ENCODE measurements at regions not wholly inside any gene's neighbourhood (a gene's known extent, or its start where the extent isn't known, plus 50 kb on each side); places are given as distances from the start of the nearest gene placed in this dataset.

DNA sequence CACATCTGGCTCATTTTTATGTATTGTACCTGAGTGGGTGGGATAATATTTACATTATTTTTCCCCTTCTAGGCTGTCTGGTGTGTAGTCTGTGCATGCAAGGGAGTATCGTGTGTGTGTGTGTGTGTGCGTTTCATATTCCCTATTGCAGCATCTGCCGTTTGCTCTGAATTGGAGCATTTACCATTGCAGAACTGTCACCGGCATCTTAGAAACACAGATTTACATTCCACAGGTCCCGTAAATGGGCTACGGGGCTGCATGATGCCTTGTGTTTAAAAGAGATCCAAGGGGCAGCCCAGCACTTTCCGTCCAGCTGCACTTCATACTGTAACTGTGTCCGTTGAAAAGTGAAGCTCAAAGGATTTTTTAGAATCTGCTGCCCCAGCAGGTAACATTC is 167.1 kb upstream of the KIAA1217 start:
- no peak for DNase-seq

DNA sequence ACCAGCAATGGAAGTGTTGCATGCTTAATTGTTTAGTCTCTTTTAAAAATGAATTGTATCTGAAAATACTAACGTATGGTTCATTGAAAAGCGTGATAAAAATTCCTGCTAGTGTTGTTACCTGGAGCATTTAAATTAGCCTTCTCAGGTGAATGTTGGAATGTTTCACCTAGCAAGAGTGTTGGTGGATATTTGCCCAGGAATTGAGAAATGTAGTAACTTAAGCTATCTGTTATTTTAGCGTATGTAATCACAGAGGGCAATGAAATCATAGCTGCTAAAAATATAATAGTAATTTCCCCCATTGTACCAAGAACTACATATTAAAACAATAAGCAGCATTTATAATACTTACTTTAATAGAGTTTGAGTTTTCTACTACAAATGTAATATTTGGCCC is 166.1 kb upstream of the KIAA1217 start:
- no peak for DNase-seq

DNA sequence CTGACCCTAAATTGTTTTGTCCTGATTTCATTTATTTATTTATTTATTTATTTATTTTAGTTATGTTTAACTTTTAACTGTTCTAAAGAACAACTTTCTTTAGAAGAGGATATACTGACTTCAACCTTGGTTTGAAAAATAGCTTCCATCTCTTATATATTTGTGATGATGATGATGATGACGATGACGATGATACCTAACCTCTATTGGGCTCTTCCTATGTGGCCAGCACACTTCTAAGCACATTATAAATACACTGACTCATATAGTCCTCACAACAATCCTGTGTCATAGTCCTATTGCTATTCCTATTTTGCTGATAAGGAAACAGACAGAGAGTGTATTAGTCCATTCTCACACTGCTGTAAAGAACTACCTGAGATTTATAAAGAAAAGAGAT is 162.9 kb upstream of the KIAA1217 start:
- DNase-seq, result no peak

DNA sequence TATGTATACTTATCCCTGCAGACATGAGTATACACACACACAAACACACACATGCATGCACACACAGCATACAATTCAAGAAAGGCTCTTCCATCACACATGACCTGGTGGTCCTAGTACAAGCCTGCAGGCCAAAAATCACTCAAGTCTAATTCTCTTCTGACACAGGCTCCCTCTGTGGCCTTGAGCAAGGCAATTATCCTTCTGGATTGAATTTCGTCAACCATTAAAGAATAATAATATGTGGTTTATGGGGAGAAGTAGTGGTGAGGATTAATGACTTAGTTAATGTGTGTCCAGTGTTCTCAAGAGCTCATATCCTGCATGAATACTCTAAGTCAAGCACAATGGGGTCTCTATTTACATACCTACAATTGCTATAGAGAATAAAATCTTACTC is 161.8 kb upstream of the KIAA1217 start:
- no peak for DNase-seq

DNA sequence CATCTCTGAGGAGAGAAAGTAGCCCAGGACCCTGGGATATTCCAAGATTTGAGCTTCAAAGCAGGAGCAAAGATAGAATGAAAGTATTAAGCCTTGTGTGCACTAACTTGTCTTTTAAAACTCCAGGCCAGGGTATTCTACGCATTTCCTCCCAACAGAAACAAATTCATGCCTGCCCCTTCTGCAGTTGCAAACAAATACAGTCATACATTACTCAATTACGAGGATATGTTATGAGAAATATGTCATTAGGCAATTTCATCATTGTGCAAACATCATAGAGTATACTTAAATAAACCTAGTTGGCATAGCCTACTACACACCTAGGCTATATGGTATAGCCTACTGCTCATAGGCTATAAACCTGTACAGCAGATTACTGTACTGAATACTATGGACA is 154.5 kb upstream of the KIAA1217 start:
- DNase-seq, result no peak

DNA sequence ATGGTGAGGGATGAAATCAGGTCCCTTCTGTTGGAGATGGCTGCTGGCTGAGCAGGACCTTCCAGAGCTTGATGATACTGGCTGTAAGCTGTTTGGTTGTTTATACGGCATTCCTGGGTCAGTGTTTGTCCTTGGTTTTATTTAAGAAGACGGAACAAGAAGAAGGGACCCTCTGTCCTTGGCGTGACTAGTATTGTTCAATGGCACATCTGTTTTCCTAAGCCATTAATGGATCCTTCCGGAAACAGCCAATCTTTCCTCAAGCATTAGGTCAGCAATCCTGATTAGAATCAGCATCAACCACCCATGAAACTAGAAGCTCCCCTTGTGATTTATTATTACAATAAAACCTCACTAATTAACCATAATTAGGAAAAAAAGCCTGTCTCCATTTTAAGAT is 128.7 kb upstream of the KIAA1217 start:
- no peak for DNase-seq

DNA sequence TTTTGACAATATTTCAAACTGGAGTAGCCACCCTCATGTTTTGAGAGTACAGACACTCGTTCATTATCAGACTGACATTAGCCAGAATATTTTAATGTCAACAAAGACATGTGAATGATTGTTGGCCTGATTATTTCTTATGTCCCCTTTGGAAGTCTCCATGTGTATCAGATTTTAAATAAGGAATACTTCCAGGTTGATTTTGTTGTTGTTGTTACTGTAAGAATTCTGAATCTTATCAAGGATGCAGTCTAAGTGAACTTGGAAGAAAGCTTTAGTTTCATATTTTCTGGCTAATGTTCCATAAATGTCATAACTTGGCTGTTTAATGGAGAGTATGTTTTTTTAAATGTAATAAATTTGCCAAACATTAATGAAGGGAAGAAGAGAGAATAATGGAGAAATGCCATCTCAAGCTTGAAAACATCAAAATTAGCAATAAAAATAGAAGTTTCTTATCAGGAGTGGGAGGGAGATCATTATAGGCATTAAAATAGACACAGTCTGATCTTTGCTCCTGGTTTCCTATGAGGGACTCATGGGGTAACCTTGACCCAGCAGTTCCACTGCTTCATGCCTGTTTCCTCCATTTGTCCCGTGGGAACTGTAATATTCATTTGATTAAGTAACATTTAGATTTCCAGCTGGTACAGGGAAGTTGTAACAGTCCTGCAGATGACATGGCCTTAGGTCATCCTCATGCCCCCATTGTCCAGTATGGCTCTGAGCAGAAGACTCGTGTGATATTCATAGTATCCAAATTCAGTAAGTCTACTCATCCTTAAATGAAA is 122.4 kb upstream of the KIAA1217 start:
- no peak for DNase-seq

DNA sequence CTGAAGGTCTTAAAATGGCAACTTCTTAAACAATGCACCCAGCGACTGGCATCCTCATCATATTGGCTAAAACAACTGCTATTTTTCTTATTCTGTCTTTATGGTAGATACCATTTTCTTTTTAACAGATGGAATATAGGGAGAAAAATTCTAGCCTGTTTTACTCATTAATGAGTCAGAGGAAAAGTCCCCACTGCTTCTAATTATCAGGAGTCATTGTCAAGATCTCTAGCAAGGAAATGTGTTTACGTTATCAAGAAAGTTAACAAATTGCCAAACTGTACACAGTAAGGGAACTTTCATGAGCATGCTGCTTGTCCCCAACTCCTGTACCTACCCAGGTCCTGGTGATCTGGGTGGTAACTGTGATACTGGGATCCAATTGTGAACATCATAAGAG is 117.7 kb upstream of the KIAA1217 start:
- DNase-seq, result no peak

DNA sequence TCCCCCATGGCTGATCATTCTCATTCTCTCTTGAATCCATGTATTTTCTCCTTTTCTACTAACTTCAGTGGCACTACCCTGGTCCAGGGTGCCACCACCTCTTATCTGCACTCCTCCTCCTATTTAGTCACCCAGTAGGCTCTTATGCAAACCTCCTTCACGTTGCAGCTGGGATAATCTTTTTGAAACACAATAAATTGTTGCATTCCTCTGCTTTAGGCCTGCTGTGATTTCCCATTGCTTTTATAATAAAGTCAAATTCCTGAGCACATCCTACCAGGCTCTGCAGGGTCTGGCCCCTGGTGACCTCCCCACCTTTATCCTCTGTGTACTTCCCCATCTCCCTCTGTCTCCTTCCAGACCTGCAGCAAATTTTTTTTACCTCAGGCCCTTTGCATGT is 112.7 kb upstream of the KIAA1217 start:
- DNase-seq, result no peak

DNA sequence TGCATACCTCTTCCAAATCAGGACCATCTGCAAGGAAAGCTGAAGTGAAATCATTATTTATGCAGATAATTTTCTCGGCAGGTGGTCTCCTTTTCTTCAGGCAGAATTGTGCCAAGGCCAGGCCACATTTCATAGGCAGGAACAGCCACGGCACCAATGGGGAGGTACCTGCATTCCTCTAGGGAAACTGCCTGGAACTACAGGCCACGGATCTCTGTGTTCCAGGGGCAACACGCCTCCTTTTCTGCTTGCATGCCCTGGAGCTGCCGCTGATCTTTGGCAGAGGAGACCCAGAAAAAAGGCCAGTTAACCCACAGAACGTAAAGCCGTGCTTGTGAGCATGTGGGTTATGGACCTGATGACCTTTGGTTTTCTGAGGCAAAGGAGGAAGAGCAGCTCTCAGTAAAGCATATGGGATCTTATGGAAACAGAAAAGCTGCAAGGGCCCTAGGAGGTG is 111.2 kb upstream of the KIAA1217 start:
- no peak for DNase-seq

DNA sequence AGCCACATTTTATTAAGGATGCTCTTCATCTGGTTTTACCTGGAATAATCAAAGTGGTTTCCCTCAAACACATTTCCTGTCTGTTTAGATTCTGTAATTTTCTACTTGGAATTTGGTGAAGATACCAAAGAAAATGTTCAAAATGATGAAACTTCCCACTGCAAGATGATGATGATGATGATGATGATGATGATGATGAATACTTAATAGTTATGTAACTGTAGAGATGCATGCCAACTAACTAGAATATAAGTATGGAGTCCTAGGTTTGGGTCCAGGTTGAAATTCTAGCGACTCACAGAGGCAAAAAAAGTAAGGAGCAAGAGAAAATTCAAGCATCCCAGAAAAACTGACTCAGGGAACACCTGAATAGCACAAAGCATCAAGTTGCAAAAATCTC is 104.0 kb upstream of the KIAA1217 start:
- no peak for DNase-seq

DNA sequence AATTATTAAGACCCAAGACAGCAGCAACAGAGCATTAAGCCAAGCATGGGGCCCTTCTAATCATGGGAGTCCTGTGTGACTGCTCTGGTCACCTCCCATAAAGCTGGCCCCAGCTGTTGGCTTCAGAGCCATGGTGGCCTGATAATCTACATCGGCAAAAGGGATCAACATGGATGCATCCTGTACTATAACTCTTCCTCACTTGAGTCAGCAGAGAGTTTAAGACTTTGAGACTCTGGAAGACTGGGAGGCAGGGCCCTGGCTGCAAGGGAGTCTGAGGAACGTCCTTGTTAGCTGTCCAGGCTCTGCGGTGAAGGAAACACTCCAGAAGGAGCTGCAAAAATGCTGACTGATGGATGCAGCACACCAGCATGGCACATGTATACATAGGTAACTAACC is 95.0 kb upstream of the KIAA1217 start:
- no peak for DNase-seq

DNA sequence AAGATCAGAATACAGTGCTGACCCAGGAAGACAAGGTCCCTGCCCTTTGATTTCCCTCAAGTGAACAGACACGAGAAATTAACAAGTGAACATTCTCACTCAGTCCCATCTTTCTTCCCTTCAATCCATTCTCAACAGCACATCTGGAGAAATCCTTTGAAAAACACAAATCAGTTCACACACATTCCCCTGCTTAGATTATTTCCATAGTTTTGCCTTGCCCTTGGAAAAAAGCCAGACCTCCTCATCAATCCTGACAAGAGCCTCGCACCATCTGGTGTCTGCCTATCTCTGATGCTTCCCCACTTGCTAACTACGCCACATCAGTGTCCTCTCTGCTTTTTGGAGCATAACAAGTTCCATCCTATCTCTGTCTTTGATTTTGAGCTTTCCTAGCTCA is 94.4 kb upstream of the KIAA1217 start:
- no peak for DNase-seq

DNA sequence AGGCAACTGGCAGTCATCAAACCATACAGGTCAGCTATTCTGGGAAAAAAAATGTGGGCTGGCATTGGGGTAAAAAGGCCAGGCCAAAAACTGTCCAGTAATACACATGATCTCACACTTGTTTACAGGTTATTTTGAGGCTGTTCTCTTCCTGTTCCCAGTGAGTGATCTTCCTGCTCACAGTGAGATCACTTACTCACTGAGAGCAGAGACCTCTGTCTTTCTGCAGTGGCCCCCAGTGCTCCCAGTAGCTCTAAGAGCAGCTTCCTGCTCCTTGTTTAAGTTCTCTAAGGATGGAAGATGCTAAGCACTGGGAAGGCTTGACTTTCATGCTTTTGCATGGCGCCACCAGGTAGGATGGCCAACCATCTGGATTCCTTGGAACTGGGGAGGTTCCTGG is 93.5 kb upstream of the KIAA1217 start:
- DNase-seq, result no peak

DNA sequence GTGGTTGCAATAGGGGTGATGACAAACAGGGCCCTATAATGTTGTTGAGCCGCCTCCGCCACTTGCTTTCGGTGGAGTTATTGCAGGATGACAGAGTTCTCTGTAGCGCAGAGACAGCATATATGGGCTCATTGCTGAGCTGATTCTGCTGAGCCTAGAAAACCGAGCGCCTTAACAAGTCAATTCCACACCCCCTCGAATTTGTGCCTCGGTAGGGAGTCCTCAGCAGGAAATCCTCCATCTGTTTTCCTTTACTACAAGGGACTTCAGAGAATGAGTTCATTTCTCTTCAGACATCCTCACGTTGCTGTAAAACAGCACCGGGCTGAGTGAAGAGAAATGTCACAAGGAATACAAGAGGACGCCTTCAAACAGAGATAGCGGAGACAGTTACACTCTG is 90.7 kb upstream of the KIAA1217 start:
- no peak for DNase-seq

DNA sequence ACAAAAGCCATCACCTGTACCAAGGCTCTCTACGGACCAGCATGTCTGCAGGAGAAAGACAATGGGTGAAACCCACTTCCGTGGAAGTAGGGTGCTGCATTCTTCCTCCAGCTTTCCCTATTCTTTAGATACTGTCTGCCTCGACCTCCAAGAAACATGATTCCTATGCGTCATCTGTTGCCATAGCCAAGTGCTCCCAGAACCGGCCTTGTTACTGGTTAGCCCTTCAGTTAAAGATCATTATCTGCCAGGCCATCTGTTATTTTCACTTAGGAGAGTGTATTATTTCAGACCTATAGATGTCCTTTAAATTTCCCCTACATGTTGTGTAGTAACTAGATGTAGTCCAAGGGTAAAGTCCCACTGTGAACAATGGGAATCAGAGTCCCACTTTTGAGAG is 89.0 kb upstream of the KIAA1217 start:
- DNase-seq, result no peak

DNA sequence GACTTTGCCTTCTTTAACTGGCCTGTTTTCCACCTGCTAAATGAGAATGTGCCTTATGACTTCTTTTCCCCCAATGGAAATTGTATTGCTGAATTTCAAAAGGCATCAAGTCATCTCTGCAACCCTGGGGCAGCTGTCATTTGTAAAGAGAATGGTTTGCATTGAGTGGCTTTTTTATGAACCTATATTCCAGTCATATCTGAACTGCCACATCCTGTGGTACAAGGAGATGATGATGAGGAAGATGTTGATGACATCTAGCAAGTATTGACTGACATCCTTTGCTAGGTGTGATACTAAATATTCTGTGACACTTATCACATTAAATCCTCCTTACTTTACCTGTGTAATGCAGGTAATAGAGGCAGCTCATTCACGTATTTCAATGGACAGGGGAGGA is 88.3 kb upstream of the KIAA1217 start:
- DNase-seq, result no peak

DNA sequence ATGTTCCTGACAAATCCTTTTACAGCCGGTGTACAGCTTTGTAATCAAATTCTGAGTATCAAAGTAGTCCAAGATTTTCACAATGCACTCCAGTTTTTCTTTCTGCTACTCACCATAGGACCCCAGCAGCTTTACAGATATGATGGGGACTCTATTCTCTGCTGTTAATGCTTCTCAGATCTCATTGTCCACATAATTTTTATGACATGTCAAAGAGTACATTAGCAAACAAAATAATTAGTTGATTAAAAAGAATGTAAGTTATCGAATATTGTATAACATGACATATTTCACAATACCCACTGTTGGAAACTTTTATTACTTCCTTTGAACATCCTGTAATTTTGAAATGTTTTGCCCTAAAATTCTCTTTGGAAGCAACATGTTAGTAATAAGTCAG is 81.4 kb upstream of the KIAA1217 start:
- no peak for DNase-seq

DNA sequence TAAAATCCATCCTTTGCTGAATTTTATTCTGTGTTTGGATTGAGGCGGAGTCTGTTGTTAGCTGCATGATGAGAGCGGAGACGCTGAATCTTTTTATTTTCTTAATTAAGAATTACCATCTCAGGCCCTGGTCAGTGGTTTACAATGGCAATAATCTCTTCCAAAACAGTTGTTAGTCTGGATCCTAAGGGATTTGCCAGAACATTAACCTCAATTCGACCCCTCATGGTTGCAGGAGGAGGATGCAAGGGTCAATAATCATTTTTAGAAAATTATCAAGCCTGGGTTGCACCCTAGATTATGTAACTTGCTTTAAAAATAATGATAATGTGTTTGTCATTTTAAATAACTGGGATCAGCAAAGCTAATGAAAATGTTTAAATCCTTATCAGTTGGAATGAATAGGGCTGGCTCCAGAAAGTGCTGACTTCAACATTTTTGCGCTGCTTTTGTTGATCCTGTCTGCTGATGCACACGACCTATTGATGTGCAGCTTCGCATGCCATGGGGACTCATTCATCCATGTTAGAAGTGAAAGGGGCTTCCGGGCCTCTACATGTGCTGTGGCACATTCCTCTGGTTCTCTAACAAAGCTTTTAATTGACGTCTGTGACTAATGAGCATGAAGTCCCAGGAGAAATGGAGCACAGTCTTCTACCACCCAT is 80.7 kb upstream of the KIAA1217 start:
- no peak for DNase-seq

DNA sequence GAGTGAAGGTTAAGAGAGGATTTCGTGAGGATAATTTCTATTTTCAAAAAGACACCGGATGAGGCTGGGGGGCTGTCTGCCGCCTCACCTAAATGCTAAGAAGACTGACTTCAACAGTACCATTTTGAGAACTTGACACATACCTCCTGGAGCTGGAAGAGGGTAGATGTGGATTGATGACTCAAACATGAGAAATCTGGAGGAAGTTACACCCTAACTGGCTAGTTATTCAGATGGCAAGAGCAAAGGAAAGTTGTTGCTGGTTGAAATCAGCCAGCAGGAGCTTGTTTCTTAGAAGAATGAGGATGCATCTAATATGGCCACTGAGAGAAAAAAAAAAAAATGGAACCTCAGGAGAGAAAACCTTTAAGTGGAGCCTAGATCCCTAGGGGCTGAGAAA is 76.2 kb upstream of the KIAA1217 start:
- DNase-seq, result no peak

DNA sequence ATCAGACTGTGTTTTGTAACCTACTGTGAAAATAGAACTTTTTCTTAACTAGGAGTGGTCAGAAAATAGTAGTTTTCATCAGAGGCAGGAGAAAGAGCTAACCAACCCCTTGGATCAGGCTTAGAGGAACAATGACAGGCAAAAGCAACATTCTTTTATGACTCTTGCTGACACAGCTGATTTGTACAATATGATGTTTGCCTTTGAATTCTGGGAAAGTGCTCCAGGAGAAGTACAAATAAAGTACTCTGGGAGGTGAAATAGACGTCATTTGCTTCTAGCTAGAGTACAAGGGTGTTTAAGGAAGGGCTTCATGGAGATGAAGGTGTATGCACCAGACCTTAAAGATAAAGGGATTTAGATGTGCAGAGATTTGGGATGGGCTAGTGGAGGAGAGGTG is 75.1 kb upstream of the KIAA1217 start:
- no peak for DNase-seq

DNA sequence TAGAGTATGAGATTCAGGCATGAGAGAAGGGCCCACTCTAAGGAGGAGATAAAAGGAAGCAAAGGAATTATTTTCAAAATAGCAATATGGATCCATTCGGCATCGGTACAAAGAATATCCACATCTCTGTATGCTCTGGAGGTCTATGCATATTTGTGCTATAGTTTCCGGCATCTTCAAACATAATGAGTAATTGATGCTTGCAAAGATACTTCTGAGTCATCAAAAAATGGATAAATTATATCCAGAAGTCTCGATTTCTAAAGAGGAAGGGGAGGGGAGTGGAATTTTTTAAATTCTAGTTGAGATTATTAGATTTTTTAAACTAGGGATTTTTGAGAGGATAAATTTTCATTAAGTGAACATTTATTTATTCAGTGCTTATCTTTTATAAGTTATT is 72.9 kb upstream of the KIAA1217 start:
- DNase-seq, result no peak

DNA sequence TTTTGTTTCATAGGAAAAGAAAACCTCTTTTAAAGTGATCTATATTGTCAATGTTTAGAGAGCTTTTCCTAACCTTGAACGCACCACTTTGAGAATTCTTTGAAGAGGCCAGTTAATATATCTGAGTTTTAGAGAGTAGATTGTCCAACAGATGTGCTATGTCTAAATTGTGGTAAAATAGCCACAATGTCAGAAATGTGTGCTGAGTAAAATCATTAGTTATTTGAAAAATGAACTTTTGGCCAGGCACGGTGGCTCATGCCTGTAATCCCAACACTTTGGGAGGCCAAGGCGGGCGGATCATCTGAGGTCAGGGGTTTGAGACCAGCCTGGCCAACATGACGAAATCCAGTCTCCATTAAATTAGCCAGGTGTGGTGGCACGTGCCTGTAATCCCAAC is 61.6 kb upstream of the KIAA1217 start:
- no peak for DNase-seq

DNA sequence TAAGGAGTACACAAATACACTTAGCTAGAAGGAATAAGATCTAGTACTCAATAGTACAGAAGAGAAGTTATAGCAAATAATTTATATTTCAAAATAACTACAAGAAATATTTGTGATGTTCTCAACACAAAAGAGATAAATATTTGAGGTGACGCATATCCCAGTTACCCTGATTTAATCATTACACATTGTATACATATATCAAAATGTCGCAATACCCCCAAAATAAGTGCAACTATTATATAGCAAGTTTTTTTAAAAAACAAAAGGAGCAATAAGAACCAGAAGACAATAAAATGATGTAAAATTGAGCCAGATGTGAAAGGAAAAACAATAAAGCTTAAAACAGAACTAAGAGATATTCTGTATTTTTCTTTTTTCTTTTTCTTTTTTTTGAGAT is 59.3 kb upstream of the KIAA1217 start:
- DNase-seq, result no peak

DNA sequence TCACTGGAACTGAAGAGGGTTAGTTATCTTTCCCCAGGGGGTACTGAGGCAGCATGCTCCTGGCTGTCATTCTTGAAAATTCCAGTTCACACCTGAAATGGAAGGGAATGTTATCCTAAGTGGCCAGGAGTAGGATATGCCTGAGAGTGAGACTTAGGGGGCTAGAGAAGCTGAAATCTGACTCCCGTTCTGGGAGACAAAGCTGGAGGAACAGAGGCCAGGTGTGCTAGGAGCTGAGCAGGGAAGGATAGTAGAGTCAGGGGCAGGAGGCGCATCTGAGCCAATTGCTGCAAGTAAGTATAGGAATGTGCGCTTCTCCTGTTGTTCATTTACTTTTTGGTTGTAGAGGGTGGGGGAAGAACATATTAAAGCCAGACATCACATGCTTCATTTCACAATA is 58.1 kb upstream of the KIAA1217 start:
- DNase-seq, result no peak
